HCT116 (cell line): ENCODE measurements at regions not wholly inside any gene's neighbourhood (a gene's known extent, or its start where the extent isn't known, plus 50 kb on each side); places are given as distances from the start of the nearest gene placed in this dataset.

ENCODE experiments used
- ATAC-seq: fragments of 200-7000 bp; cut with Tn5 transposase; 2 replicates; pipeline ENCODE4 v1.9.1; 2020; ENCODE audit warnings: mild to moderate bottlenecking, moderate library complexity
- BruUV-seq: library from RNA; stranded (reverse); fragments of 400-500 nt; replicated peaks from 2 replicates; lab custom pipeline; 2021; lab: Mats Ljungman, UMichigan
- CTCF ChIA-PET: fragments of 300-600 bp; sonication (Branson Sonifier 250); formaldehyde crosslinking; loops from one replicate; lab custom pipeline; 2021; ENCODE audit warnings: antibody characterized with exemption; lab: Charles Lee
- POLR2A ChIA-PET: fragments of 300-600, 350-600 bp; sonication (Branson Sonifier 250); formaldehyde crosslinking; loops from one replicate; lab custom pipeline; 2021; ENCODE audit warnings: antibody characterized with exemption; lab: Charles Lee
- RAD21 ChIA-PET, 2 experiments: fragments of 300-600 bp; sonication (Branson Sonifier 250); formaldehyde crosslinking; loops; one replicate each; lab custom pipeline; 2023; ENCODE audit warnings: low total read pairs in 2 of 2; ENCODE audit not compliant: uncharacterized antibody in 2 of 2, unreplicated experiment in 2 of 2, low non-redundant PET in 1 of 2; lab: Charles Lee
- DNase-seq: peaks from one replicate; pipeline ENCODE4 v3.0.0-alpha.2; 2010; ENCODE audit warnings: low read depth, low spot score
- H2AFZ ChIP-seq: fragments of 200-600 bp; shearing (Covaris generic), sonication (generic); 2 replicates; pipeline ENCODE4 v1.6.1; 2017; ENCODE audit warnings: low read depth, mixed run types, mixed read lengths, antibody characterized with exemption, low read length; ENCODE audit not compliant: poor library complexity, severe bottlenecking
- H3K27ac ChIP-seq: 2 replicates; pipeline ENCODE4 v1.5.1; 2012; ENCODE audit warnings: low read depth, low read length
- H3K27me3 ChIP-seq: fragments of 200-600 bp; sonication (generic); 2 replicates; pipeline ENCODE4 v1.6.1; 2016; ENCODE audit warnings: mixed run types, low read length, mixed read lengths; ENCODE audit not compliant: insufficient read depth
- H3K36me3 ChIP-seq, 2 experiments: fragments of 200-500 bp in 1 of 2; fragments of 200-600 bp in 1 of 2; sonication (Bioruptor generic) in 1 of 2; sonication (generic) in 1 of 2; 2 replicates each; pipeline versions ENCODE4 v1.5.1 to v1.6.1; 2014 to 2016; ENCODE audit warnings: low read length in 2 of 2, inconsistent platforms in 1 of 2, mixed read lengths in 1 of 2, mixed run types in 1 of 2; ENCODE audit not compliant: insufficient read depth in 2 of 2, control insufficient read depth in 1 of 2
- H3K4me1 ChIP-seq, 2 experiments: fragments of 200-600 bp in 1 of 2; sonication (generic) in 1 of 2; 2 replicates each; pipeline versions ENCODE4 v1.5.1 to v1.6.1; 2012 to 2017; ENCODE audit warnings: low read length in 2 of 2, inconsistent platforms in 1 of 2, mild to moderate bottlenecking in 1 of 2, mixed read lengths in 1 of 2, mixed run types in 1 of 2, moderate library complexity in 1 of 2; ENCODE audit not compliant: insufficient read depth in 2 of 2, control insufficient read depth in 1 of 2
- H3K4me2 ChIP-seq: fragments of 200-600 bp; sonication (generic); 2 replicates; pipeline ENCODE4 v1.6.1; 2017; ENCODE audit warnings: mixed run types, low read length, mixed read lengths
- H3K4me3 ChIP-seq, 2 experiments: fragments of 200-600 bp in 1 of 2; sonication (generic) in 1 of 2; replicated peaks in 1 of 2; 2 replicates each; pipeline ENCODE4 v1.5.1; 2011 to 2016; ENCODE audit warnings: low read length in 2 of 2, control low read depth in 1 of 2, low read depth in 1 of 2, mild to moderate bottlenecking in 1 of 2, mixed read lengths in 1 of 2, mixed run types in 1 of 2
- H3K79me2 ChIP-seq: fragments of 200-600 bp; sonication (generic); 2 replicates; pipeline ENCODE4 v1.6.1; 2017; ENCODE audit warnings: mild to moderate bottlenecking, mixed run types, low read length, moderate library complexity, mixed read lengths; ENCODE audit not compliant: insufficient read depth
- H3K9ac ChIP-seq: fragments of 200-600 bp; sonication (generic); 2 replicates; pipeline ENCODE4 v1.6.1; 2016; ENCODE audit warnings: low read length, mixed read lengths
- H3K9me2 ChIP-seq: fragments of 200-600 bp; sonication (generic), shearing (Covaris generic); 2 replicates; pipeline ENCODE4 v1.6.1; 2017; ENCODE audit warnings: mixed run types, mild to moderate bottlenecking, moderate library complexity; ENCODE audit not compliant: insufficient read depth
- H3K9me3 ChIP-seq, 2 experiments: fragments of 200-500 bp in 1 of 2; fragments of 200-600 bp in 1 of 2; sonication (Bioruptor generic) in 1 of 2; sonication (generic) in 1 of 2; 2 replicates each; pipeline ENCODE4 v1.6.1; 2014 to 2017; ENCODE audit warnings: low read length in 2 of 2, mixed read lengths in 2 of 2, inconsistent platforms in 1 of 2, low read depth in 1 of 2, mild to moderate bottlenecking in 1 of 2, mixed run types in 1 of 2, moderate library complexity in 1 of 2; ENCODE audit not compliant: control insufficient read depth in 1 of 2, insufficient read depth in 1 of 2
- H4K20me1 ChIP-seq: fragments of 200-600 bp; sonication (generic), shearing (Covaris generic); 2 replicates; pipeline ENCODE4 v1.6.1; 2017; ENCODE audit warnings: mixed run types, mild to moderate bottlenecking, moderate library complexity; ENCODE audit not compliant: insufficient read depth
- CBX3 ChIP-seq: IDR thresholded peaks from 2 replicates; pipeline ENCODE4 v1.6.1; 2012; ENCODE audit warnings: low read depth
- EGR1 ChIP-seq: IDR thresholded peaks from 2 replicates; pipeline ENCODE4 v1.6.1; 2012; ENCODE audit warnings: low read depth
- EZH2 ChIP-seq: fragments of 200-600 bp; sonication (generic); IDR thresholded peaks from 2 replicates; pipeline ENCODE4 v1.6.1; 2017; ENCODE audit warnings: antibody characterized with exemption, mixed run types
- FOSL1 ChIP-seq: IDR thresholded peaks from 2 replicates; pipeline ENCODE4 v1.6.1; 2012; ENCODE audit warnings: low read depth
- POLR2AphosphoS5 ChIP-seq: IDR thresholded peaks from 2 replicates; pipeline ENCODE4 v1.6.1; 2011; ENCODE audit warnings: mild to moderate bottlenecking, low read depth, low read length, moderate library complexity
- RAD21 ChIP-seq: IDR thresholded peaks from 2 replicates; pipeline ENCODE4 v1.6.1; 2012; ENCODE audit warnings: low read depth, mild to moderate bottlenecking
- REST ChIP-seq: IDR thresholded peaks from 2 replicates; pipeline ENCODE4 v1.6.1; 2012; ENCODE audit warnings: low read depth
- SIN3A ChIP-seq: IDR thresholded peaks from 2 replicates; pipeline ENCODE4 v1.6.1; 2012; ENCODE audit warnings: low read depth
- SRF ChIP-seq: IDR thresholded peaks from 2 replicates; pipeline ENCODE4 v1.6.1; 2012; ENCODE audit warnings: low read depth
- YY1 ChIP-seq: IDR thresholded peaks from 2 replicates; pipeline ENCODE4 v1.6.1; 2011; ENCODE audit warnings: low read length, low read depth, moderate library complexity, mild to moderate bottlenecking; ENCODE audit not compliant: insufficient replicate concordance; ENCODE audit errors: extremely low read depth
- ZFX ChIP-seq: fragments of 450-650 bp; IDR thresholded peaks from 2 replicates; pipeline ENCODE4 v1.6.1; 2017
- intact Hi-C: fragments of 100-400 bp; cut with micrococcal nuclease; formaldehyde crosslinking; loops from 2 replicates; pipeline ENCODE4 v1.10.0; 2022
- TF ChIP-seq, protein P1 (sequence below), 3 experiments: fragments of 200-600 bp in 1 of 3; sonication (generic) in 1 of 3; IDR thresholded peaks in 2 of 3; conservative IDR thresholded peaks in 1 of 3; 2 replicates each; pipeline ENCODE4 v1.5.1; 2012 to 2017; ENCODE audit warnings: low read depth in 2 of 3, low read length in 2 of 3, antibody characterized with exemption in 1 of 3, borderline replicate concordance in 1 of 3, control low read depth in 1 of 3, mild to moderate bottlenecking in 1 of 3, mixed read lengths in 1 of 3, mixed run types in 1 of 3, moderate library complexity in 1 of 3; ENCODE audit not compliant: insufficient read depth in 1 of 3
- TF ChIP-seq, protein P2 (sequence below): IDR thresholded peaks from 2 replicates; pipeline ENCODE4 v1.6.1; 2012

DNA sequence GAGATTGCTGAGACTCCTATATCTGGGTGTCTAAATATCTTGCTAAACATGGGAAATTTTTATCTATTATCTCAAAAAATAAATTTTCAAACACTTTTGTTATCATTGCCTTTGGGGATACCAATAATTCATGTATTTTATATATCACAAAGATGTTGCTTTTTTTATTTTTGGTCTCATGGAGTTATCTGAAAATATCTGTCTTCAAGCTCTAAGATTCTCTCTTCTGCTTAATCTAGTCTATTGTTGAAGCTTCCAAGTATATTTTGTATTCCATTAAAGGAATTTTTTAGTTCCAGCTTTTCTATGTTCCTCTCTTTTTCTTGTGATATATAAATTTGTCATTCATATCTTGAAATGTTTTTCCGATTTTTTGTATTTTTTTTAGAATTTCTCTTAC, 812.0 kb downstream of the DACH1 start:
- no peak for ATAC-seq
- H3K36me3 ChIP-seq = no peaks in the 10 kb centered on the region
- H4K20me1 ChIP-seq = no peaks in the 10 kb centered on the region
- no peak overlapping the region for H3K4me2 ChIP-seq
- POLR2A ChIA-PET = no interaction called here
- intact Hi-C loops = no loop called here
- no peaks in the 10 kb centered on the region for H3K79me2 ChIP-seq
- no peaks in the 10 kb centered on the region for H3K4me1 ChIP-seq
- H3K9ac ChIP-seq = no peak overlapping the region
- TF ChIP-seq EGR1 = no peak
- no peak for TF ChIP-seq RAD21
- no peak for TF ChIP-seq ZFX
- TF ChIP-seq CBX3 = no peak
- TF ChIP-seq, protein P1, sequence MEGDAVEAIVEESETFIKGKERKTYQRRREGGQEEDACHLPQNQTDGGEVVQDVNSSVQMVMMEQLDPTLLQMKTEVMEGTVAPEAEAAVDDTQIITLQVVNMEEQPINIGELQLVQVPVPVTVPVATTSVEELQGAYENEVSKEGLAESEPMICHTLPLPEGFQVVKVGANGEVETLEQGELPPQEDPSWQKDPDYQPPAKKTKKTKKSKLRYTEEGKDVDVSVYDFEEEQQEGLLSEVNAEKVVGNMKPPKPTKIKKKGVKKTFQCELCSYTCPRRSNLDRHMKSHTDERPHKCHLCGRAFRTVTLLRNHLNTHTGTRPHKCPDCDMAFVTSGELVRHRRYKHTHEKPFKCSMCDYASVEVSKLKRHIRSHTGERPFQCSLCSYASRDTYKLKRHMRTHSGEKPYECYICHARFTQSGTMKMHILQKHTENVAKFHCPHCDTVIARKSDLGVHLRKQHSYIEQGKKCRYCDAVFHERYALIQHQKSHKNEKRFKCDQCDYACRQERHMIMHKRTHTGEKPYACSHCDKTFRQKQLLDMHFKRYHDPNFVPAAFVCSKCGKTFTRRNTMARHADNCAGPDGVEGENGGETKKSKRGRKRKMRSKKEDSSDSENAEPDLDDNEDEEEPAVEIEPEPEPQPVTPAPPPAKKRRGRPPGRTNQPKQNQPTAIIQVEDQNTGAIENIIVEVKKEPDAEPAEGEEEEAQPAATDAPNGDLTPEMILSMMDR (IDR thresholded peaks at IDR 0.05 in 2 of 3, conservative IDR thresholded peaks at IDR 0.05 in 1 of 3; ENCODE audit: borderline replicate concordance in 1 of 3, insufficient read depth in 1 of 3, low read depth in 2 of 3, low read length in 2 of 3) = no peak
- no peak for TF ChIP-seq FOSL1
- no peak for TF ChIP-seq YY1
- no peak for TF ChIP-seq POLR2AphosphoS5
- TF ChIP-seq, protein P2, sequence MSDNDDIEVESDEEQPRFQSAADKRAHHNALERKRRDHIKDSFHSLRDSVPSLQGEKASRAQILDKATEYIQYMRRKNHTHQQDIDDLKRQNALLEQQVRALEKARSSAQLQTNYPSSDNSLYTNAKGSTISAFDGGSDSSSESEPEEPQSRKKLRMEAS = no peak
- TF ChIP-seq SRF = no peak
- no peak for TF ChIP-seq REST
- TF ChIP-seq SIN3A = no peak
- TF ChIP-seq EZH2 = no peak
- TF ChIP-seq, all 23 proteins: peak for 0
- no TSS peak for BruUV-seq
- no peaks in the 10 kb centered on the region for H3K27me3 ChIP-seq
- no peak for DNase-seq
- H3K27ac ChIP-seq = no peak overlapping the region
- H3K9me2 ChIP-seq = no peaks in the 10 kb centered on the region
- ChIA-PET RAD21 (no interaction called here), CTCF (no interaction called here)
- H3K9me3 ChIP-seq = peaks cover 0 to 11% of the 10 kb centered on the region in 2 experiments; a peak in 1 of 4 replicates
- H3K4me3 ChIP-seq = no peak overlapping the region
- H2AFZ ChIP-seq = no peak overlapping the region
